Stimulated activated CD8-positive, alpha-beta memory T cell treated with anti-CD3 and anti-CD28 coated beads, Interleukin-15, amount 100 ng/mL, for 4 hours (primary cell): ENCODE measurements at regions not wholly inside any gene's neighbourhood (a gene's known extent, or its start where the extent isn't known, plus 50 kb on each side); places are given as distances from the start of the nearest gene placed in this dataset.
"Not testable (repeated sequence)": the region's sequence is repeated elsewhere in the genome, so short reads cannot be mapped to it uniquely, and the experiment has no call there.

Source experiments
- DNase-seq, 2 donors: peaks; one replicate each; pipeline ENCODE4 v3.0.0-alpha.2; 2020; ENCODE audit warnings: low read depth in 2 of 2

- no peak for DNase-seq
Measured at GRCh38 chr1:199612976-199613774, 414.3 kb upstream of the NR5A2 start.

DNA sequence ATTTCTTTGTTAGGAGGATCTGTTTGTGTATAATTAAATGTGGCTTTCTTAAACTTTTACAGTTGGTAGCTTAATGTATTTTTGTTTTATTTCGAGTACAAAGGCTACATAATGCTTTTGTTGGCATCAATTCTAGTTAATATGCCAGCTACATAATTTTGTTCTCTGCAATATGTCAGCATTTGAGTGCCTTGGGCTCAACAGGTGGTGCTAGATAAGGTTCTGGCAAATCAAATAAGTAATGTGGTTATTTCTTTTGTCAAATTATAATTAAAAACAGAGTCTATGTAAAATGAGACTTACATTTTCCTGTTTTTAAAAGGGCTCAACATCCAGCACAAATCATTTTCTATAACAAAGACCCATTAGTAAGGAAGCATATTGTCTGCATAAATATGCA is 410.6 kb upstream of the NR5A2 start:
- no peak for DNase-seq

- no peak for DNase-seq
Measured at GRCh38 chr1:199619223-199619622, 408.3 kb upstream of the NR5A2 start.

- not testable (repeated sequence) for DNase-seq
Measured at GRCh38 chr1:199626228-199626627, 401.3 kb upstream of the NR5A2 start.

- DNase-seq = no peak
Measured at GRCh38 chr1:199629624-199630023, 397.9 kb upstream of the NR5A2 start.

DNA sequence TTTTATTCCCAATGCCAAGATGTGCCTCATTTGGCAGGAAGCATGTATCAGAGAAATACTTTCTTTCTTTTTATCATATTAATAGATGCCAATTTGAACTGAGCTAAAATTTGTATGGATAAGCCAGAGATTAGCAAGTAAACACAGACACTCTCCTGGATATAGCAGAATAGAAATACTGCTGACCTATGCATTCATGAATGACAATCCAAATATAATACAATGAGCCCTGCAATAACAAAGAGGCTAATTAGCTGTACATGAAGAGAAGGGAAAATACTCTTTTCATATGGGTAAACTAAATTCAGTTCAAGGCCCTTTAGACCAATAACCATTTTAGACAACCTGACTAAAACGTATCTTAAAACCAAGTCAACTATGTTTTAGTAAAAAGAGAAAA is 388.1 kb upstream of the NR5A2 start:
- DNase-seq = no peak

- no peak for DNase-seq
Measured at GRCh38 chr1:199641531-199641930, 386.0 kb upstream of the NR5A2 start.

- no peak for DNase-seq
Measured at GRCh38 chr1:199644912-199645311, 382.6 kb upstream of the NR5A2 start.

DNA sequence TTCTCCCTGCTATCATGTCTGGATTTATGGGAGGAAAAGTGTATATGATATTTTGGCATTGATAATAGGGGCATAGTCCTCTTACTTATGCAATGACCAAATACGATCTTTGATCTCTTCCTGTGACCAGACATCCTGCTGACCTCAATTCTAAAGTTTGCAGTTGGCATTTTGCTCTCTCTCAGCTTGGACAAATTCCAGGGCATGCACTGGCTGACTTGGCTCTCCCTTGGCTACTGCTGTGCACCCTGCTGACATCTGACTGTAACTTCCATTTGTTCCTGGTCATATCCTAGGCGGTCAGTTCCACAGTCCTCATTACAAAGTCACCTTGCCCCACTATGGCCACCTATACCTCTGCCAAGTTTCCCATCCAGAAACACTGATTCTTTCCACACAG is 380.7 kb upstream of the NR5A2 start:
- DNase-seq = no peak

DNA sequence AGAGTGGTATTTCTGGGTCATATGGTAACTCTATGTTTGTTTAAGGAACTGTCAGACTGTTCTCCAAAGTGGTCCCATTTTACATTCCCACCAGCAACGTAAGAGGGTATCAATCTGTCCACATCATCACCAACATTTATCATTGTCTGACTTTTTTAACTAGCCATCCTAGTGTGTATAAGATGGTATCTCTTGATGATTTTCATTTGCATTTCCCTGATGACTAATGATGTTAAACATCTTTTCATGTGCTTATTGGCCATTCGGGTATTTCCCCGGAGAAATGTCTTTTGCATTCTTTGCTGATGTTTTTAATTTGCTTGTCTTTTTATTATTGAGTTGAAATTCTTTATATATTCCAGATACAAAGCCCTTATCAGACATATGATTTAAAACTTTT is 370.1 kb upstream of the NR5A2 start:
- no peak for DNase-seq

DNA sequence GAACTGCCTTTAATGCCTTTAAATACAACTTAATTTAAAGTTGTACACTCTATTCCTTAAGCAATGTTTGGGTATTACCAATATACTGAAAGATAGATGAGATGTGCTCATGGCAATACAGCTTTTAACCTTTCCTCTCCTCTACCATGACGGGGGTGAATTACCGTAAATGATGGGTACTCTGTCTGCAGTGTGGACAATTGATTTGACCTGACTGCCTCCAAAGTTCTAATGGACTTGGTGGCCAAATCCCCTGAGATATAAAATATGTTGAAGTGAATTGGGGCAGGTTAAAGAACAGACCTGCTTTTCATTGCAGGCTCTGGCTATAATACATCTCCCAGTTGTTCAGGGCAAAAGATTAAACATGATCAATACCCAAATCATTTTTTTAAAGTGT is 367.4 kb upstream of the NR5A2 start:
- DNase-seq = no peak

DNA sequence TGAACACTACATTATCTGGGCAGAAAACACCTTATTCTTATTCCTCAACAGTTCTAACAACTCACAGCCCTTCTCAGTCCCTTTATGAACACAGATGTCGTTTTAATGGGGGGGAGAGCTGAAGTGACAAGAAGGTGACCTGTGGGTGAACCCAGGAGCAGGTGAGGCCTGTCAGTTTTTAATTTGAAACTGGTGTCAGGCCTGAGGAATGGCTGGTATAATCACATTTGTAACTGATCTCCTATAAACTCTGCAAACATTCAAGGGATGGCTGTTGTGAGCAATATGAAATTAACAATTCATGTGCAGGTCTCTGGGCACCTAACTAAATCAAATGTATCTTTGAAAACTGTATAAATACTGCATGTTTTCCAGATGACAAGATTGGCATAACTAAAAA is 362.1 kb upstream of the NR5A2 start:
- no peak for DNase-seq

- DNase-seq = no peak
Measured at GRCh38 chr1:199667089-199667488, 360.4 kb upstream of the NR5A2 start.

GRCh38 chr1:199669916-199670315 is 357.6 kb upstream of the NR5A2 start:
- no peak for DNase-seq

DNA sequence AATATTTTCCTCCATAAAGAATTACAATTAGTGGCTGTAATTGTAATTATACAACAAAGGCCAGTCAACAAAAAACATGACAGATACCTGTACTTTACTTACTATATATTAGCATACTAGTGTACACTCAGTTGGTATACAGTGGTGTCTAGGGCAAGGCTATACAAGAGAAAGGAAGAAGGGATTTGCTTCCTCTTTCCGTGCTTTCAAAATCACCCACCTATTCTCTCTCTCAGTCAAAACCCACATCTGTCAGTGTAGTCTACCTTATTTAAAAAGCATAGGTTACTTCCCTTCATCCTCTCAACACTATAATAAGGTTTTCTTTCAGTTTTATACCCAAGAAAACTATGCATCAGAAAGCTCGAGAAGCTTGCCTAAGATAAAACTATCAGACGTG is 355.8 kb upstream of the NR5A2 start:
- no peak for DNase-seq

DNA sequence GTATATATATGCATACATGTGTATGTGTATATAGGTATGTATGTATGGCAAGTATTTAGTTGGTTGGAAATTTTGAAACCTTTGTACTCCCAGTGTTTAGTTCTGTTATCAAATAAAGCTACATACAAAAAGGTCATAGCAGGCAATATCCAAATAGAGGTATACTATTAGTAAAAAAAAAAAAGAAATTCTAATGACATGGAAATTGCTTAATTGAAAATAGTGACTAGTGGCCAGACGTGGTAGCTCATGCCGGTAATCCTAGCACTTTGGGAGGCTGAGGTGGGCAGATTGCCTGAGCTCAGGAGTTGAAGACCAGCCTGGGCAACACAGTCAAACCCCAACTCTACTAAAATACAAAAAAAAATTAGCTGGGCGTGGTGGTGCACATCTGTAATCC is 351.6 kb upstream of the NR5A2 start:
- no peak for DNase-seq

GRCh38 chr1:199678771-199679170 is 348.7 kb upstream of the NR5A2 start:
- no peak for DNase-seq

GRCh38 chr1:199682081-199682480 is 345.4 kb upstream of the NR5A2 start:
- no peak for DNase-seq

DNA sequence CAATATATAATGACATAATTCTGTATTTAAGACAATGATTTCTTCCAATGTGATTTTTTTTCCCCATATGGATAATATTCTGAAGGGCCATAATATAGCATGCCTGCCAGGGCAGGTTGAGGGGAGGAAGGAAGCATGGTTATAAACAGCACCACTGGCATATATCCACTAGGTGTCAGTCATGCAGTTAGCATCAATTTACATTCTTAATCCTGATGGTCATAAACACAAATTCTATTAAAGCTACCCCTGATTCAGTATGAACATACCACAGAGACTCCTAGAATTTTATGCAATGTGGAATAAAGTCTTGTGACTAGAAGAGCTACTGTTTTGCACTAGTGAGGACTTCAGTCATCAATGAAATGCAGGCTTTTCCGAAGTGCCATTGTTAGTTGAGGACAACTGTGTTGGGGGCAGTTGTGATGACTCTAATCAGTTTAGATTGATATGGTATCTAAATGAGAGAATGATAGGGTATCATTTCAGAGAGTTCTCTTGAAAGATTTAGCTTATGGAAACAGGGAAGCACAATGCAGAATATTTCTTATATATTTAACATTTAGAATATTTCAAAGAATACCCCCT is 342.7 kb upstream of the NR5A2 start:
- no peak for DNase-seq

DNA sequence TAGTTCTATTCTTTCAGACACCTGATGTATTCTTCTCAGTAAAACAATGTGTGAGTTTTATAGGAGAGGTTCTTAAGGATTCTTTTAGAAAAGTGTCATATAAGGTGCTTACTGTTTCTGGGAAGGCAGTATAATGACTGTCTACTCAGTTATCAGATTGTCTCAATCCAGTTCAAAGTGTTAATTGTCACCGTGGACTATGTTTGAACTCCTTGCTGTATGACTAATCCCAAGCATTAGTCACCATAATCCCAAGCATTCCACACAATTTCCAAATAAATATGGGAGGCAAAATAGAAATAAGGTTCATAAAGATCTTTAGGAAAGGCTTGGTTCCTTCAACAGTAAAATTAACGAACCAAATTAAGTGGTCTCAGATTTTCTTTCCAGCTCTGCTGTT is 342.1 kb upstream of the NR5A2 start:
- no peak for DNase-seq

DNA sequence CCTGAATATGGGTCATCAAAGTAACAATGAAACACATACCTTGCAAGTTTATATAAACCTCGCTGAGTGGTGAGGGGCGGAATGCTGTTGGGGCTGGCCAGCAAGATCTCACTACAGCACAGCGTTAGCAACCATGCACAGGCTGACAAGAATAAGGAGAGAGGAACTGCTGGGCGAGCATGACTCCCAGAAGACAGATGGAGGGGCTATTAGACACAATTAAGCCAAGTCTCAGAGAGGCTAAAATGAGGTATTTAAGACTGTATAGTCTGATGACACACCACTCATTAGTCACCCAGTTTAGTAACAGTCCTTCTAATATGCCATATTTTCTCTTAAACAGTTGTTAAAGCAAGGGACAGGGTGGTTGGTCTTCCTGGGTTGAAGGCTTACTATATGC is 340.2 kb upstream of the NR5A2 start:
- no peak for DNase-seq

GRCh38 chr1:199688133-199688676 is 339.3 kb upstream of the NR5A2 start:
- no peak for DNase-seq

GRCh38 chr1:199688774-199689173 is 338.7 kb upstream of the NR5A2 start:
- DNase-seq = no peak
